Glomerular endothelial cell (primary cell): ENCODE measurements at regions not wholly inside any gene's neighbourhood (a gene's known extent, or its start where the extent isn't known, plus 50 kb on each side); places are given as distances from the start of the nearest gene placed in this dataset.
"Not testable (repeated sequence)": the region's sequence is repeated elsewhere in the genome, so short reads cannot be mapped to it uniquely, and the experiment has no call there.

ENCODE experiments used
- DNase-seq: peaks from one replicate; pipeline ENCODE4 v3.0.0-alpha.2; 2011; ENCODE audit warnings: low read depth, low spot score; ENCODE audit errors: extremely low read depth

GRCh38 chr2:179385756-179386155 lies 121.1 kb upstream of the SESTD1 start:
- not testable (repeated sequence) for DNase-seq

- DNase-seq, result no peak
Observed at GRCh38 chr2:179383975-179384374, 119.3 kb upstream of the SESTD1 start.

- no peak for DNase-seq
Observed at GRCh38 chr2:179377296-179377695, 112.7 kb upstream of the SESTD1 start.

- no peak for DNase-seq
Observed at GRCh38 chr2:179376881-179377280, 112.2 kb upstream of the SESTD1 start.

- DNase-seq, result no peak
Observed at GRCh38 chr2:179373816-179374215, 109.2 kb upstream of the SESTD1 start.

- DNase-seq, result not testable (repeated sequence)
Observed at GRCh38 chr2:179365561-179365960, 100.9 kb upstream of the SESTD1 start.

GRCh38 chr2:179355881-179356280 lies 91.2 kb upstream of the SESTD1 start:
- DNase-seq, result no peak

- DNase-seq, result no peak
Observed at GRCh38 chr2:179354739-179355537, 90.3 kb upstream of the SESTD1 start.

- DNase-seq, result no peak
Observed at GRCh38 chr2:179354296-179354695, 89.7 kb upstream of the SESTD1 start.

GRCh38 chr2:179352181-179352580 lies 87.5 kb upstream of the SESTD1 start:
- DNase-seq, result no peak

- no peak for DNase-seq
Observed at GRCh38 chr2:179351057-179351456, 86.4 kb upstream of the SESTD1 start.

GRCh38 chr2:179349670-179350303 lies 85.2 kb upstream of the SESTD1 start:
- no peak for DNase-seq

GRCh38 chr2:179348906-179349305 lies 84.3 kb upstream of the SESTD1 start:
- no peak for DNase-seq

GRCh38 chr2:179344970-179345369 lies 80.3 kb upstream of the SESTD1 start:
- no peak for DNase-seq

GRCh38 chr2:179344280-179344964 lies 79.8 kb upstream of the SESTD1 start:
- DNase-seq, result no peak

- DNase-seq, result no peak
Observed at GRCh38 chr2:179343945-179344279, 79.3 kb upstream of the SESTD1 start.

GRCh38 chr2:179341152-179341866 lies 76.7 kb upstream of the SESTD1 start:
- DNase-seq, result no peak

GRCh38 chr2:179340678-179341077 lies 76.0 kb upstream of the SESTD1 start:
- DNase-seq, result peak; percentile 12

GRCh38 chr2:179338681-179339080 lies 74.0 kb upstream of the SESTD1 start:
- DNase-seq, result no peak

- no peak for DNase-seq
Observed at GRCh38 chr2:179336782-179337534, 72.3 kb upstream of the SESTD1 start.

GRCh38 chr2:179335732-179336131 lies 71.1 kb upstream of the SESTD1 start:
- no peak for DNase-seq
